ENCODE measurements at regions not wholly inside any gene's neighbourhood (a gene's known extent, or its start where the extent isn't known, plus 50 kb on each side); places are given as distances from the start of the nearest gene placed in this dataset.

DNA sequence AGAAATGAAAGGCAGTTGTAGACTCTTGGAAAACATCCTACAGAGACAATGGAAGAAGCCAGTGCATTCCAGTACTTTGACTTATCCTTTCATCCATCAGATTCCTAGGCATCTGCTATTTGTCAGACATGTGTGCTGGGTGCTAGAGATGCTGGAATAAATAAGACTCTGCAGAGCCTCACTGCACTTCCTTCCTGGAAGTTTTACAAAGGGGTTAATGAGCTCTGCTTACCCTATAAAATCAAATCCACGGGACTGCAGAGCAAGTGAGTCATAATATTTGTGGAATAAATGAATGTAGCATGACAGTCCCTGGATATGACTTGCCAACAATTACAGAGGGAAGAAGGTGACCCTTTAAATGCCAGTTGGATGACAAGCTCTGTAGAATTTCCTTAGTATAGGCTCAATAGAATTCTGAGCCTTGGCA, 52.7 kb upstream of the NPAS2 start (continued):
- no peak for TF ChIP-seq CTCF (IDR thresholded peaks at IDR 0.05; ENCODE audit: low read depth, low read length, missing input control)
- no peak for TF ChIP-seq NR2F2 (IDR thresholded peaks at IDR 0.05)
- no peak for TF ChIP-seq RAD21 (IDR thresholded peaks at IDR 0.05)

DNA sequence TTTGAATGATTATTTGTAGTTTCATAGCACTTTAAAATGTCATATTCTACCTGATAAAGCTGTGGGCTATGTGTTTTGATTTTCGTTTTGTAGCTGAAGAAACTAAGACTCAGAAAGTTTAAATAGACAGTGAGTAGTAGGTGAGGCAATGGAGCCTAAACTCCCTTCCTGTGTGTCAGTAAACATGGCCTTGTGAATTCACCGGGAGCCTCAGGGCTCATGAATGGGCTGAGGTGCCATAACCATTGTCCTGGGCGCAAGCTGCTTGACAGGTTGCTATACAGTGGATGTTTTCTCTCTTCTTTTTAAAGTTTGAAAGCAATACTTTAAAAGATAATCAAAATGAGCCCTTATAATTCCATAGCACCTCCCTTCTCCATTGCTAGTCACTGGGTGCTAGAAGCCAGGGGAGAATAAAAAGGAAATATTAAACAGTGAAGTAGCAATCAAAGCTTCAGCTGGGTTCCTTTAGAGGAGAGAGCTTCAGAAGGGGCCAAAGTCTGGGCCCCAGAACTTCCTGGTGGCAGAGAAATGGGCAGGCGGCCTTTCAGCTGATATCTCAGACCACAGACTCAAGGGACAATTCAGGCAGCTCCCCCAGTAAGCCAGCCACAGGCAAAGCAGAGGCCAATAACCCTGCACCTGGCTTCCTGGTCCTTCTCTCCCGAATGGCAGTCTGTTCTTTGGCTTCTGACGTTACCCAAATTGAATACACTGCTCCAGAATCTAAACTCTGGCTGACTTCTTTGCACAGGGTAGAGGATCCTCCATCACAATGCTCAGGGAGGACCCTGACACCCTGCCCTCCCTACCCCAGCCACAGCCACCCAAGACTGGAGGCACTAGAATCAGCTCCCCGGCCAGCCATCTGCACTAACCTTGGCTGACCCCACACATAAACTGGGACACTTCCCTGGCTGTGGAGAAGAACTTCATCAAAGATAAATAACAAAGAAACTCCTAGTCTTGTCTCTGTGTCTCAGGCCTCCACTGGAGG, 51.8 kb upstream of the NPAS2 start:
- DNase-seq (ENCODE audit: low spot score): no peak
- no peaks in the 10 kb centered on the region for H3K27me3 ChIP-seq (ENCODE audit: control insufficient read depth in 4 of 4, insufficient read depth in 4 of 4, low read length in 3 of 4)
- TF ChIP-seq EGR1 (IDR thresholded peaks at IDR 0.05; ENCODE audit: low read depth in 2 of 2): no peak
- TF ChIP-seq MAX (IDR thresholded peaks at IDR 0.05): no peak
- no peak for TF ChIP-seq RAD21 (IDR thresholded peaks at IDR 0.05)
- TF ChIP-seq REST (IDR thresholded peaks at IDR 0.05): no peak
- H3K9me3 ChIP-seq (ENCODE audit: control insufficient read depth in 4 of 4, low read length in 3 of 4): no peaks in the 10 kb centered on the region
- no peak overlapping the region for H3K4me3 ChIP-seq (ENCODE audit: low read depth in 1 of 3, low read length in 3 of 3)
- WGBS: 87% methylated on average over 7 of the region's 7 CpGs
- H3K4me1 ChIP-seq (ENCODE audit: control insufficient read depth in 4 of 4, insufficient read depth in 4 of 4, low read length in 3 of 4): no peaks in the 10 kb centered on the region
- no peak overlapping the region for H3K27ac ChIP-seq (ENCODE audit: low read depth in 1 of 2, low read length in 2 of 2)
- no peak overlapping the region for H3K9ac ChIP-seq (ENCODE audit: low read depth in 1 of 2, low read length in 2 of 2)
- no peaks in the 10 kb centered on the region for H3K36me3 ChIP-seq (ENCODE audit: control insufficient read depth in 4 of 4, insufficient read depth in 3 of 4, low read depth in 1 of 4, low read length in 3 of 4)
